H1 (cell line): ENCODE measurements at regions not wholly inside any gene's neighbourhood (a gene's known extent, or its start where the extent isn't known, plus 50 kb on each side); places are given as distances from the start of the nearest gene placed in this dataset.

Experiments
- CBX8 ChIP-seq: fragments of 300-800, 300-1000 bp; sonication (generic); IDR thresholded peaks from 2 replicates; pipeline ENCODE4 v1.7.1; 2016; ENCODE audit warnings: low read depth, low read length, borderline replicate concordance

DNA sequence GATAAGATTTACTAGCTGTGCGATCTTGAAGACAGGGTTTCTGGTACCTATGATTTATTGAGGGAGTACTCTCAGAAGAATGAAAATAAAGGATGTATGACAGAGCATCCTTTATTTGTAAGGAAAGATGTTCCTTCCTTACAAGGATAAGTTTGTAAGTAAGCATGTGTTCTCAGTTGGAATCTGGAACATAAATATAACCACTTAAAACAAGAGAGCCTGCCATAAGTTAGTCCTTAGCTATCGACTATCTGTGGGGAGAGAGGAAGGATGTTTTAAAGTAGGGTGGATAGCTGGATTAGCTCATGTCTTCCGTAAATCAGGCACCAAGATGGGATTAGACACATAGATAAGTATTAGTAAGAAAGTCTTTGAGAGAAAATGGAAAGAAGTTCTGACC, 192.6 kb upstream of the CARD18 start (continued):
- TF ChIP-seq CBX8, result no peak
- TF ChIP-seq, all 59 proteins: peak for 0
